ENCODE measurements at regions not wholly inside any gene's neighbourhood (a gene's known extent, or its start where the extent isn't known, plus 50 kb on each side); places are given as distances from the start of the nearest gene placed in this dataset.

GRCh38 chr19:23482829-23483228, 87.6 kb upstream of the ZNF91 start:
- TF ChIP-seq CTCF (IDR thresholded peaks at IDR 0.05; ENCODE audit: low read depth, low read length, missing input control) (no peak), RAD21 (IDR thresholded peaks at IDR 0.05) (no peak), GABPA (IDR thresholded peaks at IDR 0.05 in 1 of 2, conservative IDR thresholded peaks at IDR 0.05 in 1 of 2) (no peak)

All from liver (tissue), 3 donors.